ENCODE measurements at regions not wholly inside any gene's neighbourhood (a gene's known extent, or its start where the extent isn't known, plus 50 kb on each side); places are given as distances from the start of the nearest gene placed in this dataset.
"Not testable (repeated sequence)": the region's sequence is repeated elsewhere in the genome, so short reads cannot be mapped to it uniquely, and the experiment has no call there.

DNA sequence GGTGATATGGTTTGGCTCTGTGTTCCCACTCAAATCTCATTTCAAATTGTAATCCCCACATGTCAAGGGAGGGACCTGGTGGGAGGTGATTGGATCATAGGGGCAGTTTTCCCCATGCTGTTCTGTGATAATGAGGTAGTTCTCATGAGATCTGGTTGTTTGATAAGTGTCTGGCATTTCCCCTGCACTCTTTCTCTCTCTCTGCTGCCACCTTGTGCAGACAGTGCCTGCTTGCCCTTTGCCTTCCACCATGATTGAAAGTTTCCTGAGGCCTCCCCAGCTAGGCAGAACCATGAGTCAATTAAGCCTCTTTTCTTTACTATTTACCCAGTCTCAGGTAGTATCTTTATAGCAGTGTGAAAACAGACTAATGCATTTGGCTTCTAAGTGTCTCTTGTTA lies 284.7 kb downstream of the ARPP21 start:
- ATAC-seq (peak; percentile 69 to 90 (median 78)), DNase-seq (peak in 1 of 3 donors; percentile 24)
- H3K36me3 ChIP-seq; H3K27me3 ChIP-seq; H3K4me1 ChIP-seq; intact Hi-C loops (cut with DNase I); H3K27ac ChIP-seq; H3K9me3 ChIP-seq; H3K4me3 ChIP-seq: not testable (repeated sequence)
- TF ChIP-seq, protein P1, sequence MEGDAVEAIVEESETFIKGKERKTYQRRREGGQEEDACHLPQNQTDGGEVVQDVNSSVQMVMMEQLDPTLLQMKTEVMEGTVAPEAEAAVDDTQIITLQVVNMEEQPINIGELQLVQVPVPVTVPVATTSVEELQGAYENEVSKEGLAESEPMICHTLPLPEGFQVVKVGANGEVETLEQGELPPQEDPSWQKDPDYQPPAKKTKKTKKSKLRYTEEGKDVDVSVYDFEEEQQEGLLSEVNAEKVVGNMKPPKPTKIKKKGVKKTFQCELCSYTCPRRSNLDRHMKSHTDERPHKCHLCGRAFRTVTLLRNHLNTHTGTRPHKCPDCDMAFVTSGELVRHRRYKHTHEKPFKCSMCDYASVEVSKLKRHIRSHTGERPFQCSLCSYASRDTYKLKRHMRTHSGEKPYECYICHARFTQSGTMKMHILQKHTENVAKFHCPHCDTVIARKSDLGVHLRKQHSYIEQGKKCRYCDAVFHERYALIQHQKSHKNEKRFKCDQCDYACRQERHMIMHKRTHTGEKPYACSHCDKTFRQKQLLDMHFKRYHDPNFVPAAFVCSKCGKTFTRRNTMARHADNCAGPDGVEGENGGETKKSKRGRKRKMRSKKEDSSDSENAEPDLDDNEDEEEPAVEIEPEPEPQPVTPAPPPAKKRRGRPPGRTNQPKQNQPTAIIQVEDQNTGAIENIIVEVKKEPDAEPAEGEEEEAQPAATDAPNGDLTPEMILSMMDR (IDR thresholded peaks at IDR 0.05) = peak; percentile 35 to 53 (median 50)

DNA sequence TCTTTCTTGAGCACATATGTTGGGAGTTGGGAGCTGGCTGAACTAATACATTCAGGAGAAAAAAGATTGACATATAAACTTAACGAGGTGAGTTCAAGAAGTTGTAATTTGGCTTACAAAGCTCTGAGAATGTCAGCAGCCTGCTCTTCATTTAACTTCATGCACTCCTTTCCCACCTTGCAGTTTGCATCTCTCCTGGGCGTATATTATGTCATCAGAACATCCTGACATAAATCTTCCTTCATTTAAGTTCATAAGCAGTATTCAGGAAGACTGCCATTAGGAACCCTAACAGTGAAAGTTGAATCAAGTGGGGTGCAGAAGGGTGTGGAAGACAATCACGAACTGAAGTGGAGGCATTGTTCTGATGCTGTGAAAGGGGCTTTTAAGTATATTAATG lies 288.1 kb downstream of the ARPP21 start:
- H3K36me3 ChIP-seq = no peaks in the 10 kb centered on the region
- no peaks in the 10 kb centered on the region for H3K4me1 ChIP-seq
- ATAC-seq (no peak), DNase-seq (no peak)
- intact Hi-C loops (cut with DNase I) = no loop called here
- TF ChIP-seq POLR2A (IDR thresholded peaks at IDR 0.05) = no peak
- TF ChIP-seq, protein P1 (IDR thresholded peaks at IDR 0.05) = no peak
- H3K27me3 ChIP-seq = no peaks in the 10 kb centered on the region
- H3K27ac ChIP-seq = no peak overlapping the region
- H3K4me3 ChIP-seq = no peak overlapping the region
- no peaks in the 10 kb centered on the region for H3K9me3 ChIP-seq
- 54% methylated on average over 3 of the region's 3 CpGs for WGBS (ENCODE audit: insufficient coverage, low coverage, low lambda C conversion rate, missing lambda C conversion rate)

DNA sequence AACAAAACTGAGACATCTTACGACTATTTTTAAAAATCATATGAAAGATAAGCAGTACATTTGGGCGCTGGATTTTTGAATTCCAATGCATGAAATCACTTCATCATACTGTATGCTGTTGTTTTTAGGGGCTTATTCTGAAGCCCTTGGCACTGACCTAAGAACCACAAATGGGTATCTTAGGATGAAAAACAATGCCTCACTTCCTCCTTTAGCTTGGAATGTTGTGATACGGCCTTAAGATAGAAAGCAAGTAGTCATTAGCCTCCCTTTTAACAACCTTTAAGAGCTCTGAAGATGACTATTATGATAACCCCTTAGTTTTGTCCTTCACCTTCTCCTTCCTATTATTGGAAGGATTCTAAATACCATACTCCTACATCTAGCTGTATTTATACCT lies 289.8 kb downstream of the ARPP21 start:
- 67% methylated on average over 3 of the region's 3 CpGs for WGBS (ENCODE audit: insufficient coverage, low coverage, low lambda C conversion rate, missing lambda C conversion rate)
- no peaks in the 10 kb centered on the region for H3K36me3 ChIP-seq
- H3K4me3 ChIP-seq = no peak overlapping the region
- no peaks in the 10 kb centered on the region for H3K9me3 ChIP-seq
- DNase-seq (no peak), ATAC-seq (no peak)
- no peaks in the 10 kb centered on the region for H3K4me1 ChIP-seq
- no peak overlapping the region for H3K27ac ChIP-seq
- H3K27me3 ChIP-seq = no peaks in the 10 kb centered on the region
- no peak for TF ChIP-seq POLR2A (IDR thresholded peaks at IDR 0.05)
- TF ChIP-seq, protein P1 (IDR thresholded peaks at IDR 0.05) = no peak
- intact Hi-C loops (cut with DNase I) = no loop called here

DNA sequence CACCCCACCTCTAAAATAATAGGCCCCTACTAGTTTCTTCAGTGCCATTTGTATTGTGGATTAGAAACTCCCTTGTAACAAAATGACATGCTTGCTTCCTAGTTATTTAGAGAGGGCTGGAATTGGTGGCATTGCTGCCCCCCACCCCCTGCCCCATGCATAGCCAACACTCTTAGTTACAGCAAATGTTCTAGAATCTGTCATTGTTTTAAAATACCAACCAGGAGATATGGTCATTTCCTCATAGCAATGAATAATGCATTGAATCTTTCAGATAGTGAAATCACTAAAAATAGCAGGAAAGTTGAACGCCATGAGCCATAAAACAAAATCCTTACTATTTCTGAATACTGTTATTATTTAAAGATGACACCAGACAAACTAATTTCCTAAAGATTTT lies 292.5 kb downstream of the ARPP21 start:
- no peak overlapping the region for H3K4me3 ChIP-seq
- H3K27ac ChIP-seq = no peak overlapping the region
- no peaks in the 10 kb centered on the region for H3K9me3 ChIP-seq
- no peaks in the 10 kb centered on the region for H3K27me3 ChIP-seq
- WGBS (ENCODE audit: insufficient coverage, low coverage, low lambda C conversion rate, missing lambda C conversion rate) = 45% methylated on average over 1 of the region's 1 CpG
- no peak for DNase-seq
- intact Hi-C loops (cut with DNase I) = no loop called here
- H3K4me1 ChIP-seq = no peaks in the 10 kb centered on the region
- ATAC-seq = no peak
- TF ChIP-seq POLR2A (IDR thresholded peaks at IDR 0.05) = no peak
- TF ChIP-seq, protein P1 (IDR thresholded peaks at IDR 0.05) = no peak
- H3K36me3 ChIP-seq = no peaks in the 10 kb centered on the region

DNA sequence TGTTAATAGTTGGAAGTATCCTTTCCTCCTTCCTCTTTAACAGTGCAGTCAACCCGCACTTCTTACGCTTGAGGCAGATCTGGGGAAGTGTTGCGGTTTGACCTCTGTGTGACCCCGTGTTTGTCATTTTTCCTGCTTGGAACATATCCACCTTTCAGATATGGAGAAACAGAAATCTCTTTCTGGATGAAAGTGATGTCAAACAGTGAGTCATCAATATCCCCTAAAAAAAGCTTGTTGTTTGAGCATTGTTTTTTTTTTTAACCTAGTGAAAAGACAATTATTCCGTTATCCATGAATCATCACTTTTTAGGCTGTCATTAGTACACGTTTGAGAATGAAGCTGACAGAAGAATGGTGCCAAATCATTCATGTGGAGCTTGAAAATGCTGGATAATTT lies 293.7 kb downstream of the ARPP21 start:
- Histone ChIP-seq H3K9me3 (no peaks in the 10 kb centered on the region), H3K4me1 (no peaks in the 10 kb centered on the region), H3K36me3 (no peaks in the 10 kb centered on the region), H3K27me3 (no peaks in the 10 kb centered on the region), H3K27ac (no peak overlapping the region), H3K4me3 (no peak overlapping the region)
- WGBS (ENCODE audit: insufficient coverage, low coverage, low lambda C conversion rate, missing lambda C conversion rate) = 11% methylated on average over 6 of the region's 6 CpGs
- ATAC-seq (peak; percentile 28 to 90 (median 54)), DNase-seq (no peak)
- intact Hi-C loops (cut with DNase I) = no loop called here
- TF ChIP-seq, protein P1 (IDR thresholded peaks at IDR 0.05) = no peak
- TF ChIP-seq POLR2A (IDR thresholded peaks at IDR 0.05) = no peak
